ENCODE measurements at regions not wholly inside any gene's neighbourhood (a gene's known extent, or its start where the extent isn't known, plus 50 kb on each side); places are given as distances from the start of the nearest gene placed in this dataset.

- TF ChIP-seq ELF1 (tag; IDR thresholded peaks at IDR 0.05), result no peak
- no peak for TF ChIP-seq U2AF1 (optimal IDR thresholded peaks at IDR 0.05; ENCODE audit: low read depth, low read length)
- no peak for TF ChIP-seq E2F3 (CRISPR knock-in tag; IDR thresholded peaks at IDR 0.05)
- no peak for TF ChIP-seq TSHZ1 (CRISPR knock-in tag; IDR thresholded peaks at IDR 0.05)
- TF ChIP-seq CTCF (IDR thresholded peaks at IDR 0.05 in 2 of 3, conservative IDR thresholded peaks at IDR 0.05 in 1 of 3; ENCODE audit: insufficient read depth in 2 of 3, low read depth in 1 of 3, low read length in 3 of 3), result no peak
- TF ChIP-seq PCBP1 (IDR thresholded peaks at IDR 0.05; ENCODE audit: low read depth, low read length, poor library complexity, severe bottlenecking), result no peak
- TF ChIP-seq PHF21A (IDR thresholded peaks at IDR 0.05; ENCODE audit: borderline replicate concordance, low read depth), result no peak
- TF ChIP-seq DLX4 (CRISPR knock-in tag; IDR thresholded peaks at IDR 0.05), result no peak
Measured at GRCh38 chr2:221068123-221068522, 504.0 kb downstream of the EPHA4 start.

Measured in K562 (cell line).